C4-2B (cell line): ENCODE measurements at regions not wholly inside any gene's neighbourhood (a gene's known extent, or its start where the extent isn't known, plus 50 kb on each side); places are given as distances from the start of the nearest gene placed in this dataset.
A peak's percentile ranks its signal among the peaks of the same experiment; 100 is the strongest.

Experiments
- H3K27ac ChIP-seq: fragments of 450-650 bp; 2 replicates; pipeline ENCODE4 v1.5.1; 2017
- ZFX ChIP-seq: fragments of 450-650 bp; IDR thresholded peaks from 2 replicates; pipeline ENCODE4 v1.6.1; 2017
- TF ChIP-seq, protein P1 (sequence below): fragments of 450-650 bp; conservative IDR thresholded peaks from 2 replicates; pipeline ENCODE4 v1.5.1; 2017; ENCODE audit warnings: mild to moderate bottlenecking

DNA sequence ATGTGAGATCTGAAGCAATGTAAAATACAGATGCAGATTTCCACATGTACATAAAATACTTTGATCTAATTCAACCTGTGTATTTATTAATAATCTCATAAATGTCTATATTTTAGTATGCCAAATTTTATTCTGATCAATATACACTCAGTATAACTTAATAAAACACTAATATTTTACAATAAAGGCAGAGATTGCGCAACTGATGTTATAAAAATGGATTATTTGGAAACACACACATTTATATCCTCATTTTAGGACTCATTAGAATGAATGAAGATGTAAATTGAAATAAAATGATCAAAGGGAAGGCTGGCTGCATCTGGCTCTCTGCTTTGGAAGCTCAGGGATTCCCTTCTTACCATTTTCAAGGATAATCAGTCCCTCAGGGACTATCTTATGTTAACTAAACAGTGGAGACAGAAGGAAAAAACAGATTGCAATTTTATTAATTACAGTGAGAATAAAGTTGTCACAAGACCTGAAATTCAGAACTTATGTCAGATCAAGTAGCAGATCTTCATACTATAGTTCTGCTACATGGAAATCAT lies 900.9 kb upstream of the EPHA5 start:
- H3K27ac ChIP-seq, result no peak overlapping the region
- TF ChIP-seq, protein P1, sequence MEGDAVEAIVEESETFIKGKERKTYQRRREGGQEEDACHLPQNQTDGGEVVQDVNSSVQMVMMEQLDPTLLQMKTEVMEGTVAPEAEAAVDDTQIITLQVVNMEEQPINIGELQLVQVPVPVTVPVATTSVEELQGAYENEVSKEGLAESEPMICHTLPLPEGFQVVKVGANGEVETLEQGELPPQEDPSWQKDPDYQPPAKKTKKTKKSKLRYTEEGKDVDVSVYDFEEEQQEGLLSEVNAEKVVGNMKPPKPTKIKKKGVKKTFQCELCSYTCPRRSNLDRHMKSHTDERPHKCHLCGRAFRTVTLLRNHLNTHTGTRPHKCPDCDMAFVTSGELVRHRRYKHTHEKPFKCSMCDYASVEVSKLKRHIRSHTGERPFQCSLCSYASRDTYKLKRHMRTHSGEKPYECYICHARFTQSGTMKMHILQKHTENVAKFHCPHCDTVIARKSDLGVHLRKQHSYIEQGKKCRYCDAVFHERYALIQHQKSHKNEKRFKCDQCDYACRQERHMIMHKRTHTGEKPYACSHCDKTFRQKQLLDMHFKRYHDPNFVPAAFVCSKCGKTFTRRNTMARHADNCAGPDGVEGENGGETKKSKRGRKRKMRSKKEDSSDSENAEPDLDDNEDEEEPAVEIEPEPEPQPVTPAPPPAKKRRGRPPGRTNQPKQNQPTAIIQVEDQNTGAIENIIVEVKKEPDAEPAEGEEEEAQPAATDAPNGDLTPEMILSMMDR, result no peak
- no peak for TF ChIP-seq ZFX

DNA sequence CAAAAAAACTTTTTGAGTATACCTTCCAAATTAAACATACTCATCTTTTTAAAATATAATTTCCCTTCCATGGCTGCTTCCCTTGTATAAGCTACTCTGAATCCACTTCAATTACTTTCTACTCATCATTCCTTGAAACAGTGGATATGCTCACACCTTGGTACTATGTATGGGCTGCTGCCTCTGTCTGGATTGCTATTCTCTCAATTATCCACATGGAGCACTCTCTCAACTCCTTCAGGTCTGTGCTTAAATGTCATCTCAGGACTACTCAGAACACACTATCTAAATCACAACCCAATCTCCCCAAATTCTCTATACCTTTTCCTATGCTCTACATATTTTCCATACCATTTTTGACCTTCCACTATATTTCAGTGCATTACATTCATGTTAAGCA lies 898.9 kb upstream of the EPHA5 start:
- TF ChIP-seq, protein P1, result peak; percentile 28
- no peak for TF ChIP-seq ZFX
- no peak overlapping the region for H3K27ac ChIP-seq

DNA sequence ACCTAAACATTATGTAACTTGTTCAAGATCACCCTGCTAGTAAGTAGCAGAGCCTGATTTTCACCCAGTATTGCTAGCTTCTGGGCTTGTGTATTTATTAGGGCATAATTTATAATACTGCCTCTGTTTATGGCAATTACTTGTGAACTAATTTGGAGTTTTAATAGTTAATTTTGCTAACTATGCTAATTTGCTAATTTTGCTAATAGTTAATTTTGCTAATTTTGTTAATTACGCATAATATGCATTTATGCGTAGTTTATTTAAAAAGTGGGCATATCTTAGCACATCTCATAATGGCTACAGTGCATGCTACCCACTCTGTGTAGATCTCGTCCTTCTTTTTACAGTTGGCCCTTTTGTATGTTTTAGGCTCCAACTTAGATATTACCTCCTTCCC lies 898.1 kb upstream of the EPHA5 start:
- no peak for TF ChIP-seq ZFX
- TF ChIP-seq, protein P1, result no peak
- H3K27ac ChIP-seq, result no peak overlapping the region

DNA sequence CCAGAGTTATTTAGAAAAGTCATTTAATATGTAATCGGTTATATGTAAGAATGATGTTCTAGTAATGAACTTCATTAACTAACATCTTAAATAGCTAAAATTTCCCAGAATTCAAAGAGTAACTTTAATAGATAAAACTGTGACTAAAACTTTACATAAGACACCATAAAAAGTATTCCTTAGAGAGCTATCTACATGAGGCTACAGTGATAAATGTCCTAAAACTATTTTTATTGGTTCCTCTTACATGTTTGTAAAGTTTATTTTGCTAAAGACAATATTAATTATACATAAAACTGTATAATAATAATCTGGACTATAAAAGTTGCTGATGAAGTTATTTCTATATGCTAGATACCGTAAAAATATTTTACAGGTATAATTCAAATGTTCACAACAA lies 897.7 kb upstream of the EPHA5 start:
- no peak overlapping the region for H3K27ac ChIP-seq
- no peak for TF ChIP-seq ZFX
- TF ChIP-seq, protein P1, result no peak

DNA sequence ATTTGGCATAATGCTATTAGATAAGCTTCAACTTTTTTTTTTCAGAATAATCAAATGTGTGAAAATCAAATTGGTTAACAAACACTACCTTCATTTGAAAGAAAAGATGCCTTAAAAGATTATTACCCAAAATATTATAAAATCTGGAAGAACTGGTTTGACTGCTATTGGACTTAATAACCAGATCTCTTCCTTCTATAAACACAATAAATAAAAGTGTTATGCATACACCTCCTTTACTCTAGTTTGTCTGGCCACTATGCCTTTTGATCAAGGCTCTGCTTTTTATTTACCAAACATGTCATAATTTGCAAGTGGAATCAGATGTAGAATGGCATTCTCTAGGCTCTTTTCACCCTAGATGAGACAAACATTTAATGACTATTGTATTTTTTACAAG lies 897.3 kb upstream of the EPHA5 start:
- TF ChIP-seq, protein P1, result no peak
- no peak for TF ChIP-seq ZFX
- H3K27ac ChIP-seq, result no peak overlapping the region

DNA sequence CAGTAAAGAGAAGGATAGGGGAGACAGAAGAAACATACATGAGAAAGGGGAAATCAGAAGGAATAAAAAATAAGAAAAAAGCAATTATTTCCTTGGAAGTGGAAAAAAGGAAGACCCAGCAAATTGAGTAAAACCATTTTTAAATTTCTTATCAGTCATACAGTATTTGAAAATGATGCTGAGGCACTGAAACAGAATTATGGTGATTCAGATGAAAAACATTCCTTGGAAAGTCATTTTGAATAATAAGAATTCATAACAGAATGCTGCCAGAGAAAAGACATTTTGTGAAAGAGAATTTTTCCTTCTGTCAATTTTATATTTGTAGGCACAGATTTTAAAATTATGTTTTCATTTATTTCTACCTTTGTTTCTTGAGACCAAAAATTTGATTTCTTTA lies 895.5 kb upstream of the EPHA5 start:
- no peak overlapping the region for H3K27ac ChIP-seq

DNA sequence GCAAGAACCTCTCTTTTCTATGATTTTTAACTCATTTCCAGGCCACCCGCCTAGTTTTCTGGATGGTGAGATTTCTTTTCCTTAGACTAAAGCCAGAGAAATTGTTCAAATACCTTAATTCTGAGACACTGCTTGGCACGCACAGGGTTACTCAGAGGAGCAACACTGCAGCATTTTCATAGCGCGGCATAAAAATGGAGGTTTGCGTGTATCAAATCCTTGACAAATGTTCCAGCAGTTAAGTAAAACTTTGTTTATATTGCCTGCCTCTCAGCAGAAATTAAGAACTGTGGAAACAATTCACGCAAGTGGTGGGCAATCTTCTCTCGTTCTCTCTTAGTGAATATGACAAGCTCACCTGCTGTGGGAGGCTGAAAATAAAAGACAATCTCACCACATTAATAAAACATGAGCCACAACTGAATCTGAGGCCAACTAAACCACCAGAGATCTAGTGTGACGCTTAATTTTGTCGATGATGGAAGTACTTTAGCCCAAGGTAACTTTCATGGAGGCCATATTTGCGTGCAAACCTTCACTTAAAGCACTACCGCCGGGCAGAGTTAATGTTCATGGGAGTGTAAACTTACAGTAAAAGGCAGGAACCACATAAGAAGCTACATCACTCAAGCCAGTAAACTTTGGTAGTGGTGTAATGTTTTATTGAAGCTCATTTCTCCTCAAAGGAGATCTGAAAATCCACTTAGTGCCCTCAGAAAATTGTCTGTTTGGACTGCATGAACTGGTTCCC lies 894.8 kb upstream of the EPHA5 start:
- TF ChIP-seq, protein P1, result no peak
- no peak for TF ChIP-seq ZFX
- H3K27ac ChIP-seq, result no peak overlapping the region

More for the DNA sequence above, 895.5 kb upstream of the EPHA5 start:
- TF ChIP-seq, protein P1, result no peak
- TF ChIP-seq ZFX, result no peak
